H4 (cell line): ENCODE measurements at regions not wholly inside any gene's neighbourhood (a gene's known extent, or its start where the extent isn't known, plus 50 kb on each side); places are given as distances from the start of the nearest gene placed in this dataset.
"Not testable (repeated sequence)": the region's sequence is repeated elsewhere in the genome, so short reads cannot be mapped to it uniquely, and the experiment has no call there.

Experiments used
- DNase-seq: peaks from one replicate; pipeline ENCODE4 v3.0.0-alpha.2; 2015; ENCODE audit warnings: low spot score

GRCh38 chr15:38128341-38128781 lies 124.3 kb upstream of the SPRED1 start:
- DNase-seq, result no peak

DNA sequence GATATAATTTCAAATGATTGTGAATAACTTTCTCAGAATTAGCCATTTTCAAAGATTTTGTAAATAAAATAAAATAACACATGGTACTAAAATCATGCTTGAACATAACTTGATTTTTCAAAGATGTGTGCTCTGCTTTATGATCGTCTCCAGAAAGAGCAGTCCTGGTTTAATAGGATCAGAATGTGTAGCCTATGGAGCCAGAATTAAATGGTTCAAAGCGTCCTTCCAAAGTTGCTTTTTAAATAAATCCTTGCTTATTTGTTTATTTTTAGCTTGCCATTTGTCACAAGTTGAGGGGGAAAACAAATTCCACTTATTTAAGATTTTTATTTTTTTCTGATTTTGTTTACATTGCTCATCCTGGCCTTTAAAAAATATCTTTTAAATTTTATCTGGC lies 123.7 kb upstream of the SPRED1 start:
- no peak for DNase-seq

DNA sequence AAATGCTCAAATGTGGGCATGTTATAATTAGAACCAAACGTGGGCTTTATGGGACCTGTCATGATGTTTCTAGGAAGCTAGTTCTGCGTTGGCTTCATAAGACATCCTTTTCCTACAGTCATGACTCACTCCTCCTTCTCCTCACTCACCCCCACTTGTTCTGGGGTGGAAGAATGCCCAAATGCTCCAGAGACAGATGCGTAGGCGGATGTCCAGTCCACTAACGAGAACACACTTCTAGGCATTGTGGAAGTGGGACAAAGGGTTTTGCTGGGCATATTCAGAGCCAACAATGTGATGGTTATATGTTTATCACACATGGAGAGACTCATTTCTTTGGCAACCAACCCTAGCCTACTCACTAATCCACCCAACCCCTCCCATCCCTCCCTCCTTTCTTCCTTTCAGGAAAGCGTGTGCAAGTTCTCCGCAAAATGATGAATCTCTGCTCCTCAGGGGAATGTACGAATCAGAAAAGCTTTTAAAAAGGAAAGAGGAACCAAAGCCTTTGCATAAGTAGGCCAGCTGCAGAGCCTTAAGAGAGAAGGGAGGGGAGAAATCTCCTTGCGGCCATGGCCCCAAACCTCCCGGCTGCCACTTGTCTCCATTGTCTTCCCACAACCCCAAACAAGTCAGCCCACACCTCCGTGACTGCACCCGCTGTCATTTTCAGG lies 123.0 kb upstream of the SPRED1 start:
- peak; percentile 94 for DNase-seq

GRCh38 chr15:38130205-38130567 lies 122.5 kb upstream of the SPRED1 start:
- DNase-seq, result no peak

DNA sequence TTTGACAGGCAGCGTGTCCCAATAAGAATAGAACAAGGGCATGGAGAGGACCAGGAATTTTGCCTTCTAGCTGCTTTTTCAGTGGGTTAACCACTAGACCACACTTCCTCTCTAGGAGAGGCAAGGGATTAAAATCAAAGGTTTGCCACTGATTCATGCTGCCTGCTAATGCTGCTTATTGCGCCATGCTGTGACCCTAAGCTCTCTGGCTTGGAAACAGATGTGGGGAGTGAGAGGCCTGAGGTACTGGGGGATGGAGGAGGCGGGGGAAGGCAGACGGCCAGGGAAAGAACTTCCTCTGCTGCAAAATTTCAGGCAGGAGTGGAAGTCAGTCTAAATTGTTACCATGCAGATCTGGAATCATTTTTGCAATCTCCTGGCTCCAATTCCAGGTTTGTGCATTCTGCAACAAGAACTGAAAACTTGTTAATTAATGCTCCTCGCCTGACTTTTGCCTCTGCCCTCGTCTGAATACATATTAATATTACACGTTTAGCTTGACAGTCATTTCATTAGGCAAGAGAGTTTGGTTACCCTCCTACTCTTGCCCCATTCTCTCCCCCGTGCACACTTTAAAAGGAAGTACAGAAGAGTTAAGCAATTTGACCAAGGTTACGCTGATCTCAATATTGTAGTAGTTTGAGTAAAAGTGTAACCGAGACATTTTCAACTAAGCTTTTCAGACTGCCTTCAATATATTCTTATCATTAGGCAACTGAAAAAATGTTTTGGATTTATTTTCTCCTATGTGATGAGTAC lies 121.7 kb upstream of the SPRED1 start:
- peak; percentile 97 for DNase-seq

- no peak for DNase-seq
Observed at GRCh38 chr15:38134252-38134651, 118.4 kb upstream of the SPRED1 start.

DNA sequence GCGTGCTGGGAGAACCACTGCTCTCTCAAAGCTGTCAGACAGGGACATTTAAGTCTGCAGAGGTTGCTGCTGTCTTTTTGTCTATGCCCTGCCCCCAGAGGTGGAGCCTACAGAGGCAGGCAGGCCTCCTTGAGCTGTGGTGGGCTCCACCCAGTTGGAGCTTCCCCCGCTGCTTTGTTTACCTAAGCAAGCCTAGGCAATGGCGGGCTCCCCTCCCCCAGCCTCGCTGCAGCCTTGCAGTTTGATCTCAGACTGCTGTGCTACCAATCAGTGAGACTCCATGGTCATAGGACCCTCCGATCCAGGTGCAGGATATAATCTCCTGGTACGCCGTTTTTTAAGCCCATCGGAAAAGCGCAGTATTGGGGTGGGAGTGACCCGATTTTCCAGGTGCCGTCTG lies 110.4 kb upstream of the SPRED1 start:
- DNase-seq, result not testable (repeated sequence)

GRCh38 chr15:38144921-38145320 lies 107.7 kb upstream of the SPRED1 start:
- no peak for DNase-seq

GRCh38 chr15:38145651-38146111 lies 107.0 kb upstream of the SPRED1 start:
- DNase-seq, result no peak

DNA sequence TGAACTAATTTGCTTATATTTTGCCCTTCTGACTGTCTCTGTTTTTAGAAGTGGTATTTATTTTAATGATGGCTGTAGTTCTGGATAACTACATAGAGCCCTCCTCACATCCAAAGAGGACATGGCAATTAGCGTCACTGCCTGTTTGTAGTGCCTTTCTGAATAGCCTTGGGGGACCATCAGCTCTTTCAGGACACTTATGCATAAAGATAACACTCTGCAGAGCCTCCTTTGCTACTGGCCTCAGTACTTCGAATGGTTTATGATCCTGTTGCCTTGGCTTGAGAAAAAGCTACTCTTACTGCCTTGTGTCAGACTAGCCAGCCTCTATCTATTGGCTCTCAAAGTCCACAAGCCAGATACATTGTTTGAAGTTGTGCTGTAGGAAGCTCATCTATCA lies 105.4 kb upstream of the SPRED1 start:
- DNase-seq, result no peak

DNA sequence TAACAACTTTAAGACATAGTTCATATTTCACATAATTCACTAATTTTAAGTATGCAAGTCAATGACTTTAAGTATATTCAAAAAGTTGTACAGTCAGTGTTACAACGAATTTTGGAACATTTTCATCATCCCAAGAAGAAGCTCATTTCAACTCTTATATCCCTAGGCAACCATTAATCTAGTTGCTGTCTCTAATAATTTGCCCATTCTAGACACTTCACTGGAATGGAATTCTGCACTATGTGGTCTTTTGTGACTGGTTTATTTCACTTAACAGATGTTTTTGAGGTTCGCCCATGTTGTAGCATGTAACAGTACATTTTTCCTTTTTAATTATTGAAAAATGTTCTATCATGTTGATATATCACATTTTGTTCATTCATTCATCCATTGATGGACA lies 104.2 kb upstream of the SPRED1 start:
- DNase-seq, result no peak

DNA sequence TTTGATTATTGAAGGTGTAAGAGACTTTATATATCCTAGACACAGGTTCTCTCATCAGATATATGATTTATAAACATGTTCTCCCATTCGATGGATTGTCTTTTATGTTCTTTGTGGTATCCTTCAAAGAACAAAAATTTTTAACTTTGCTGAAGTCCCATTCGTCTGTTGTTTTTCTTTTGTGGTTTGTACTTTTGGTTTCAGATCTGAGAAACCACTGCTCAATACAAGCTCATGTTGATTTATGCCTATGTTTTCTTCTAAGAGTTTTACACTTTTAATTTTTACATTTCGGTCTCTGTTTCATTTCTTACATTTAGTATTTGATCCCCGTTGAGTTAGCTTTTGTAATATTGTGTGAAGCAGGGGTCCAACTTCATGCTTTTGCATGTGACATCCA lies 103.3 kb upstream of the SPRED1 start:
- DNase-seq, result no peak

DNA sequence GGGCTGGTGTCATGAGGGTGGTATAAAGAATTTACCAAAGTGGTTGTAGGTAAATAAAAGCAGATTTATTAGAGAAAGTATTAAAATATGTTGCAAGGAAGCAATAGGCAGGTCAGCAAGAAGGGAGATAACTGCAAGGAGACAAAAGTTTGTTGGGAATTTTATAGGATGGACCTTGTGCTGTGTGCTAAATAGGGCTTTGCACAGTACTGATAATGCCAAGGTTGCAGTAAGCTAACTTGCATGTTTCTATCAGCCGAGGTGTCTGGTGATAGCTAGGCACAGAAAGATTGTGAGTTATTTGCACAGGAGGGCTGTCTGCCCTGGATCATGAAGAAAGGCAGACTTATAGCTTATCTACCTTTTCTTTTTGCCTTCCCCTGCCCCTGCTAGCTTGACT lies 102.5 kb upstream of the SPRED1 start:
- no peak for DNase-seq

- DNase-seq, result no peak
Observed at GRCh38 chr15:38150794-38151193, 101.8 kb upstream of the SPRED1 start.

DNA sequence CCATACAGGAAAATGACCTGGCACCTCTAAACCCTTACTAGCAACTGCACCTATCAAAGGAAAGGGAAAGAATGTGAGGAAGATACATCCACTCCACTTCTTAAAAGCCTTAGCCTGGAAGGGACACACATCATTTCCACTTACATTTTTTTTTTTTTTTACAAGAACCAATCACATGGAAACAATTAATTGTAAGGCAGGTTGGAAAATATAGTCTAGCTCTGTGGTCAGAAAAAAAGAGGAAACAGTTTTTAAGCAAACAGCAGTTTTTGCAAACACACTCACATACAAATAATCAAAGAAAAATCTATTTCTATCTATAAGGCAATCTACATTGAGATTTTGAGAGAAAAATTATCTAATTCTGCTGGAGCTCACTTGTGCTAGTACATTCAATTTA lies 98.9 kb upstream of the SPRED1 start:
- no peak for DNase-seq

- DNase-seq, result no peak
Observed at GRCh38 chr15:38154255-38154654, 98.4 kb upstream of the SPRED1 start.

- no peak for DNase-seq
Observed at GRCh38 chr15:38154837-38155236, 97.8 kb upstream of the SPRED1 start.

DNA sequence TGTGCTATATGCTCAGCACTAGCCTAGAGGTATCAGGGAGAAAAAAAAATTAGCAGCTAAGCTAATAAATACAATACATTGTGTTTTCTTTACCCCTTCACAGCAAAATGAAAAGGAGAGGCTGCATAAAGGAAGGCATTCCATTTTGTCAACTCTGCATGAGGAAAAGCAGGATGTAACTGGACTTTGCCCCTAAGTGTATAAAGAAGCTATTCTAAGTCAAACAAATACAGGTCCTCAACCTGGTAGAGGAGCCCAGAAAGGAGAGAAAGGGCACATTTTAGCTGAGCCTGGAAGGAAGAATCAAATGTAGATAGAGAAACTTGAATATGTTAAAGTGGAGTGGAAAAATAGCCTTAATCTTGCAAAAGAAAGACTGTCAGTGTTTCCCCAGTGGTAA lies 89.0 kb upstream of the SPRED1 start:
- no peak for DNase-seq

- no peak for DNase-seq
Observed at GRCh38 chr15:38164061-38164460, 88.6 kb upstream of the SPRED1 start.

DNA sequence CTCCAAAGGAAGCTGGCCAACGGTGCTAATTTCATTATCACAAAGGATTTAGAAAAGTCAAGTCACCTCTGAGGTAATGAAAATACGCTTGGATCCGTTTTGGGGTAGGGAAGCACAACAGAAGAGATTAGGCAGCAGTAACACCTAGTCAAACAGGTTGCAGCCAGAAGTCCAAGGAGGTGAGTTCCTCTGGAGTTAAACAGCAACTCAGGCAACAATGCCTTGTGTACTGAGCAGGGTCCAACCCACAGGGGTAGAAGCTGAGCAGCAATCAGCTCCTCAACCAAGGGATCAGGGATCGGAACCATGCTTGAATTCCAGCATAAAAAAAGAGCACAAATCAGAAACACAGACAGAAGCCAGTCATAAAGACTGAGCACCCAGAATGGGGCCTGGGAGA lies 88.1 kb upstream of the SPRED1 start:
- no peak for DNase-seq

- no peak for DNase-seq
Observed at GRCh38 chr15:38168467-38169070, 84.1 kb upstream of the SPRED1 start.

DNA sequence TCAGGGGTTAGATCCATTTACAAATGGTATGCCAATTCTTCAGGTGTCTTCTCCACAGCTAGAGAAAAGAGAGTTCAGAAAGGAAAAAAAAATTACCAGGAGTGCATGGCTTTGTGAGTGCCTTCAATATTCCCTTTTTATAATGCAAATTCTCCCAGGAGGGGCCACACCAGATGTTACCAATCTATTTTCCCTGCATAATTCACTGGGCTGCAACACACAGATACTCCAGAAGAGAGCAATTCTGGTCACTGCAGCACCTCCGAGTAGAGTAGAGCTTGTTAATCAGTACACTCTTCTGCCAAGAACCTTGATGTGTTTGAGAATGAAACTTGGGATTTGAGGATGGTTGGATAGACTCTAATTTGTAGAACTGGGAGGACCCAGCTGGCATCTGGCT lies 80.7 kb upstream of the SPRED1 start:
- DNase-seq, result no peak

DNA sequence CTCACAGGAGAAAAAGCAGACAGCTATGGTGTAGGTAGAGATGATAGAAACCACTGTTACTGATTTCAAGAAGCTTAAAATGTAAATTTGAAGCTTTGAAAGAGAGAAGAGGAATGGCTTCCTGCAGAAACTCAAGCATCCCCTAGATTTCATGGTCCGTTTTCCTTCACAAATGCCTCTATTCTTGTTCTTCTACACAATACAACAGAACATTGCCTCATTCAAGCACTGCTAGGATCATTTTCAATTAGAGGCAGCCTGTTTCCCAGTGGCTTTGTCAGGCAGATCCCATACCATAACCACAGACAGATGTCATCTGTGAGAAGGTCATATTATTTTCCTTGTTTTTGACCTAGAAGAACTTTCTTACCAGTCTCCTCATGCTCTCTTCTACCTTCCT lies 77.9 kb upstream of the SPRED1 start:
- no peak for DNase-seq
